GM18502 (cell line): ENCODE measurements at regions not wholly inside any gene's neighbourhood (a gene's known extent, or its start where the extent isn't known, plus 50 kb on each side); places are given as distances from the start of the nearest gene placed in this dataset.

ENCODE experiments used
- ATAC-seq: cut with Tn5 transposase; IDR thresholded peaks from one replicate; pipeline ENCODE4 v1.9.1; 2021; ENCODE audit warnings: mild to moderate bottlenecking; ENCODE audit not compliant: unreplicated experiment, poor library complexity

DNA sequence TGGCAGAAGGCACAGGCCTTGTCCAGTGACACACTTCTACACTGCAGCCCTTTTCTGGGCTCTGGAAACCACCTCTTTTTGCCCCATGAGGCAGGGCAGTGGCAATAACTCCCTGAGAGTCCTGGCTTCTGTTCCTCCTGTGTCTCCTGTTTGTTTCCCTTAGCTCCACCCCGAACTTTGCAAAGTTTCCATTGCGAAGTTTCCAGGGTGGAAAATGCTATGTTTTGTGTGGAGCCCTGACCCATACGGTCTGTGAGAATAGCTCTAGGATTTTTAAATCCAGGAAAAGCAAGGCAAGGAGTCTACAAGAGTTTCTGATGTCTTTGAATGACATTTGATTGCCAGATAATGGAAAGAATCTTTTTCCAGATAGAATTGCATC, 92.2 kb upstream of the AKR1E2 start:
- ATAC-seq: no peak

DNA sequence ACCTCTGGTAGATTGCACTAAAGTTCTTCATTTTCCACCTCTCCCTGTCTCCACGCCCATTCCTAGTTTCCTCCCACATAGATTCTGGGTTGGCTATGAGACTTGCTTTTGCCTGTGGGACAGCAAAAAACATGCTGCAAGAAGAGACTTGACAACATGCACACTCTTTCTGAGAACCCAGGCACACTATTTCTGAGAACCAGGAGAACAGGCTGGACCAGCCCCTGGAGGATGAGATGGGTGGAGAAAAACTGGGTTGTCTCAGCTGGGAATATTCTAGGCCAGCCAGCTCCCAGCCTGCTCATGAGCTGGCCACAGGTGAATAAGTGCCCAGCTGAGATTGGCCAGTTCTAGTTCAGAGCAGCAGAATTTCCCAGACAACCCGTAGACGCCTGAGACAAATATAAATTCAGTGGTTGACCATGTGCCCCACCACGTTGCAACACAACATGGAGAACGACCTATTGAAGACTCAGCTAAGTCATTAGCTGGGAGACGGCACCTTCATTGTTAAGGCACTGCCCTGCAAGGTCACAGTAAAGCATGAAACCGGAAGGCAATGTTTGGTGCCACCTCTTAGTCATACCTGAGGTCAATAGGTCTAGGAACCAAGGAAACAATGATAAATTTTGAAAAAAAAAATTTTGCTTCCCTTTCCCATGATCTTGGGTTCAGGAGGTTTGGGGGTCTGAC, 92.7 kb upstream of the AKR1E2 start:
- no peak for ATAC-seq

GRCh38 chr10:4730998-4731397, 95.0 kb upstream of the AKR1E2 start:
- ATAC-seq: no peak

GRCh38 chr10:4725917-4726606, 99.9 kb upstream of the AKR1E2 start:
- ATAC-seq: no peak

GRCh38 chr10:4723860-4724259, 102.1 kb upstream of the AKR1E2 start:
- ATAC-seq: no peak

GRCh38 chr10:4721999-4722753, 103.8 kb upstream of the AKR1E2 start:
- no peak for ATAC-seq

GRCh38 chr10:4720463-4720862, 105.5 kb upstream of the AKR1E2 start:
- no peak for ATAC-seq

DNA sequence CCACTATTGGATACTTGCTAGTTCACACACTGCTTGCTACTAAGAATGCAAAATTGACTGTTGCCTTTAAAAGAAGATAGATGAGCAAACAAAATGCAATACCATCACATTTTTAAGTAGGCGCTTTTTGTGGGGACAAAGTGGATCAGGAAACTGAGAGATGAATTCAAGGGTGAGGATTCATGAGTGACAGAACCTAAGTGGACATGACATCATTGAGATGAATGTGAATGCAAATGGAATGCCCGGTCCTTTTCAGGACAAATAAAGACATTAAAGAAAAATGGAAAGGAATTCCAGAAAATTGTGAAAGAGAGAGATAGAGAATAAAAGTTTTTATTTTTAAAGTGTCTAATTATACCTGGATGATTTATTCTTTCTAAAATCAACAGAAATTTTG, 106.3 kb upstream of the AKR1E2 start:
- ATAC-seq: no peak

GRCh38 chr10:4719036-4719435, 107.0 kb upstream of the AKR1E2 start:
- no peak for ATAC-seq

- ATAC-seq: no peak
These were observed 107.5 kb upstream of the AKR1E2 start for GRCh38 chr10:4718544-4718943.

- no peak for ATAC-seq
These were observed 108.3 kb upstream of the AKR1E2 start for GRCh38 chr10:4717670-4718069.

GRCh38 chr10:4710858-4711257, 115.1 kb upstream of the AKR1E2 start:
- no peak for ATAC-seq

DNA sequence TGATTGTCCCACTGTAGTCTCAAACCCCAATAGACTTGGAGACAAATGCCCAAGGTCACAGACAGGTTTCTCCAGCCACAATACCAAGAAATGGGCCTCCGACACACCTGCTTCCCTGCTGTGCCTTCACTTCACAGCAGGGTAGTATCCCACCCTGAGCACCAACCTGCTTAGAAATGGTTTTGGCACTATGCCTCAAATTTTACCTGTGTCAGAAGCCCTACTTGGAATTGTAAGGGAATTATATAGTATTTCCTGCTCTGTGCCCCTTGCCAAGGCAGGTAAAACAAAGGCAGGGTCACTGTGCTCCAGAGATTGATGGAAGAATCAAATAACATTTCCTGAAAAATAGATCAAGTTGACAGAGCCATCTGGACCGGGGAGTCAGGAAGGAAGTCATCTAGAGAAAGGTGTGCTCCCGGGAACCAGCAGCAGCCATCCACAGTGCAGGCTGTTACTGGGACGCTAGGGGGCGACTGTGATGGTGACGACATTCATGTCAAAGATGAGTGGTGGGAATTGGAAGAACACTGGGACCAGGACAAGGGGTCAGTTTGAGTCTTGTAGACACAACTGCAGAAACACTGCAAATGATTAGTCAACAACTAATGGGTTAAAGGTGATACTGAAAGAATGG, 117.8 kb upstream of the AKR1E2 start:
- ATAC-seq: no peak

- ATAC-seq: no peak
These were observed 118.8 kb upstream of the AKR1E2 start for GRCh38 chr10:4707221-4707620.

DNA sequence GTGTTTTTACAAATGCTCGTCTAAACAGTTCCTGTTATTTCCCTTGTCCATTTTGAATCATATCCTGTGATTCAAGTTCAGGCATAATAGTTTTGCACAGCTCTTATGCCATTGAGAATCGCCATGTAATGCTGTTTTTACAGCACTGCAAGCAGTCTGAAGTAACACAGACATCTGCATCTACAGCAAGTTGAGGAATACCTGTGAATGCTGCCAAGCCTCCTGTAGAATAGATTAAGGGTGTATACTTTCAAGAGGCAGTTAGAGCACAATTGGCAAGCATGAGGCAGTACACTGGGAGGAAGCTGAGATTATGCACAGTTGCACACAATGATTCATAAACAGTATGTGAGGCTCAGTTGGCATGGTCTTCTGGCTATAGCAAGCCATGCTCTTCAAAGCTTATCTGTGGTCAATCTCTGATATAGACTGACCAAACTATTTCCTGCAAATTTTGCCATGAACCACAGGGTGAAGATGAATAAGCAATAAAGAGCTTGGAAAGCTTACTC, 121.9 kb upstream of the AKR1E2 start:
- ATAC-seq: no peak

GRCh38 chr10:4701016-4701415, 125.0 kb upstream of the AKR1E2 start:
- ATAC-seq: no peak

DNA sequence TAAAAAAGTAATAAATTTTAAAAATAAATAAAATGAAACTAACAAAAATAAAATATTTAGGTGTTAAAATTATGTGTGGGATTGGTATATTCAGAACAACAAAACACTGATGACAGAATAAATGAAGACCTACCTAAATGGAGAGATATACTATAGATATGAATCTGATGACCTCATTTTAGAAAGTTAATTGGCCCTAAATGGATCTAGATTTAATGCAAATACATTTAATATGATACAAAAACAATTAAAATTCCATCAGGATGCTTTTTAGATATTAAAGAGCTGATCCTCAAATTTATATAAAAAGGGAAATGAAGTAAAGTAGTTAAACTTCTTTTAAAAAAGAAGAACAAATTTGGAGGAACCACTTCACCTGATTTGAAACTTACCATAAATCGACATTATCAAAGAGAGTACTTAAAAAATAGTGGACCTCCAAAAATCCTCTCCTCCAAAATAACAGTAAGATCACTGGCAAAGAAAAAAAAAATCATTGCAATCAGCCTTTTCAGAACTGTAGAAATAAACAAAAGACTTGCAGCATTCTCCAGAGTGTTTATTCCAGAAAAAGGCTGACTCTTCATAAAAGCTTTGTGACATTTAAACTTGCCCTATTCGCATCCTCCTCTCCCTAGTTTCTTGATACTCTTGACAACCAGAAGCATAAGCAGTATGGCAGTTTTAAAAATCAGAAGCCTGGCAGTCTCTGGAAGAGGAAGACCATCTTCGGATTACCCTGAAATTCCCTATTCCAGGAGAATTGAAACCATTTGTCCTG, 125.9 kb upstream of the AKR1E2 start:
- no peak for ATAC-seq

DNA sequence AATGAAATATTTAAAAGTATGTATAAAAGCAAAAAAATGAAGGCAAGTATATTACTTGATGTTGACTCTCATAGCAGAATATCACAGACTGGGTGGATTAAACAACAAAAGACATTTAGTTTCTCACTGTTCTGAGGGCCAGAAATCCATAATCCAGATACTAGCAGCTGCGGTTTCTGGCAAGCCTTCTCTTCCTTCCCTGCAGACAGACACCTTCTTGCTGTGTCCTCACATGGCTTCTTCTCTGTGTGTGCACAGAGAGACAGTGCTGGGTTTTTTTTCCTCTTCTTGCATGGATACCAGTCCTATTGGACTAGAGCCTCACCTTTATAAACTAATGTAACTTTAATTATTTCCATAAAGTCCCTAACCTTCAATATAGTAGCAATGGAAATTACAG, 127.9 kb upstream of the AKR1E2 start:
- ATAC-seq: no peak

- ATAC-seq: no peak
These were observed 129.8 kb upstream of the AKR1E2 start for GRCh38 chr10:4696186-4696585.

GRCh38 chr10:4693967-4694366, 132.0 kb upstream of the AKR1E2 start:
- ATAC-seq: no peak
